H1 (cell line): ENCODE measurements at regions not wholly inside any gene's neighbourhood (a gene's known extent, or its start where the extent isn't known, plus 50 kb on each side); places are given as distances from the start of the nearest gene placed in this dataset.
A peak's percentile ranks its signal among the peaks of the same experiment; 100 is the strongest.

Experiments used
- CTCF ChIA-PET: fragments of 300-600 bp; sonication (Branson Sonifier 250); formaldehyde crosslinking; loops from one replicate; lab custom pipeline; 2021; ENCODE audit not compliant: partially characterized antibody; lab: Charles Lee
- POLR2A ChIA-PET: fragments of 300-600 bp; sonication (Branson Sonifier 250); formaldehyde crosslinking; loops from one replicate; lab custom pipeline; 2021; ENCODE audit warnings: inconsistent platforms; ENCODE audit not compliant: partially characterized antibody; lab: Charles Lee
- DNase-seq, 2 experiments: peaks; one replicate each; pipeline versions ENCODE4 v3.0.0 to v3.0.0-alpha.2; 2010 to 2022; ENCODE audit warnings: low spot score in 2 of 2, low read depth in 1 of 2, mixed read lengths in 1 of 2
- FAIRE-seq: peaks from 2 replicates; lab custom pipeline; 2011; peaks lifted over from hg19 to GRCh38; lab: Jason Lieb, UNC
- H2AFZ ChIP-seq: 2 replicates; pipeline ENCODE4 v1.8.1; 2012; ENCODE audit warnings: low read length, inconsistent platforms
- H2AK5ac ChIP-seq: 2 replicates; pipeline ENCODE4 v1.6.1; 2013; ENCODE audit warnings: low read depth, low read length
- H2BK120ac ChIP-seq: replicated peaks from 2 replicates; pipeline ENCODE3; 2013; ENCODE audit warnings: low read depth, low read length, inconsistent platforms
- H2BK12ac ChIP-seq: 2 replicates; pipeline ENCODE4 v1.6.1; 2013; ENCODE audit warnings: low read depth, low read length
- H2BK15ac ChIP-seq: 2 replicates; pipeline ENCODE4 v1.6.1; 2013; ENCODE audit warnings: low read length
- H2BK20ac ChIP-seq: 2 replicates; pipeline ENCODE4 v1.6.1; 2013; ENCODE audit warnings: low read length
- H2BK5ac ChIP-seq: 2 replicates; pipeline ENCODE4 v1.6.1; 2013; ENCODE audit warnings: low read depth, low read length
- H3K14ac ChIP-seq: 2 replicates; pipeline ENCODE4 v1.6.1; 2013; ENCODE audit warnings: inconsistent platforms; ENCODE audit not compliant: insufficient read length
- H3K18ac ChIP-seq: 2 replicates; pipeline ENCODE4 v1.6.1; 2013; ENCODE audit warnings: low read length; ENCODE audit errors: extremely low read depth
- H3K23ac ChIP-seq: 2 replicates; pipeline ENCODE4 v1.6.1; 2013; ENCODE audit warnings: inconsistent platforms; ENCODE audit not compliant: insufficient read length
- H3K23me2 ChIP-seq: 2 replicates; pipeline ENCODE4 v1.6.1; 2013; ENCODE audit warnings: low read depth, low read length
- H3K27ac ChIP-seq: 2 replicates; pipeline ENCODE4 v1.6.1; 2011; ENCODE audit warnings: low read depth, low read length, inconsistent platforms
- H3K27me3 ChIP-seq, 4 experiments: replicated peaks in 1 of 4; 1 replicate in 1 of 4; 2 replicates in 3 of 4; pipeline versions ENCODE4 v1.6.1 to v1.8.1; 2011 to 2013; ENCODE audit warnings: low read length in 3 of 4, mild to moderate bottlenecking in 3 of 4, inconsistent platforms in 2 of 4, mixed read lengths in 2 of 4, moderate library complexity in 1 of 4; ENCODE audit not compliant: control insufficient read depth in 3 of 4, insufficient read depth in 3 of 4; ENCODE audit errors: extremely low read depth in 1 of 4
- H3K36me3 ChIP-seq, 4 experiments: 2 replicates each; pipeline versions ENCODE4 v1.6.1 to v1.8.1; 2011 to 2013; ENCODE audit warnings: mild to moderate bottlenecking in 4 of 4, low read length in 3 of 4, moderate library complexity in 2 of 4, control low read depth in 1 of 4, inconsistent platforms in 1 of 4; ENCODE audit not compliant: insufficient read depth in 4 of 4, control insufficient read depth in 2 of 4
- H3K4ac ChIP-seq: replicated peaks from 2 replicates; pipeline ENCODE3; 2013; ENCODE audit warnings: low read length, low read depth, mixed read lengths, inconsistent platforms; ENCODE audit not compliant: insufficient read length
- H3K4me1 ChIP-seq, 4 experiments: replicated peaks in 1 of 4; 1 replicate in 1 of 4; 2 replicates in 3 of 4; pipeline versions ENCODE4 v1.6.1 to v1.8.1; 2011 to 2013; ENCODE audit warnings: low read length in 3 of 4, inconsistent platforms in 2 of 4, mixed read lengths in 1 of 4; ENCODE audit not compliant: insufficient read depth in 4 of 4, control insufficient read depth in 3 of 4
- H3K4me2 ChIP-seq, 2 experiments: 2 replicates each; pipeline versions ENCODE4 v1.6.1 to v1.8.1; 2011 to 2013; ENCODE audit warnings: low read depth in 2 of 2, low read length in 2 of 2, control low read depth in 1 of 2, inconsistent platforms in 1 of 2, mild to moderate bottlenecking in 1 of 2; ENCODE audit not compliant: insufficient read depth in 1 of 2
- H3K4me3 ChIP-seq, 4 experiments: fragments of 200-600, 300-600 bp in 1 of 4; sonication (generic), shearing (Covaris generic), sonication (Bioruptor Twin) in 1 of 4; 2 replicates each; pipeline versions ENCODE4 v1.5.1 to v1.8.1; 2011 to 2016; ENCODE audit warnings: low read length in 4 of 4, low read depth in 3 of 4, control low read depth in 2 of 4, inconsistent platforms in 2 of 4, mild to moderate bottlenecking in 2 of 4, mixed read lengths in 1 of 4, moderate library complexity in 1 of 4; ENCODE audit not compliant: insufficient read depth in 2 of 4; ENCODE audit errors: extremely low read depth in 1 of 4
- H3K56ac ChIP-seq: replicated peaks from 2 replicates; pipeline ENCODE3; 2013; ENCODE audit warnings: low read depth, mild to moderate bottlenecking, mixed read lengths, low read length, inconsistent platforms; ENCODE audit not compliant: insufficient read length
- H3K79me1 ChIP-seq: 2 replicates; pipeline ENCODE4 v1.6.1; 2013; ENCODE audit warnings: low read depth, low read length, control low read depth
- H3K79me2 ChIP-seq, 2 experiments: 2 replicates each; pipeline versions ENCODE4 v1.6.1 to v1.8.1; 2012 to 2013; ENCODE audit warnings: low read length in 2 of 2, mild to moderate bottlenecking in 2 of 2, inconsistent platforms in 1 of 2; ENCODE audit not compliant: insufficient read depth in 2 of 2, control insufficient read depth in 1 of 2
- H3K9ac ChIP-seq, 4 experiments: replicated peaks in 1 of 4; 1 replicate in 1 of 4; 2 replicates in 3 of 4; pipeline versions ENCODE4 v1.6.1 to v1.8.1; 2011 to 2013; ENCODE audit warnings: low read depth in 3 of 4, low read length in 3 of 4, control low read depth in 2 of 4, mild to moderate bottlenecking in 2 of 4, moderate library complexity in 2 of 4, inconsistent platforms in 1 of 4; ENCODE audit errors: extremely low read depth in 1 of 4
- H3K9me3 ChIP-seq, 2 experiments: 2 replicates each; pipeline versions ENCODE4 v1.6.1 to v1.8.1; 2012 to 2013; ENCODE audit warnings: mild to moderate bottlenecking in 2 of 2, moderate library complexity in 2 of 2, control low read depth in 1 of 2, inconsistent platforms in 1 of 2, low read depth in 1 of 2, low read length in 1 of 2, mixed read lengths in 1 of 2; ENCODE audit not compliant: insufficient read depth in 2 of 2
- H4K20me1 ChIP-seq, 2 experiments: replicated peaks in 1 of 2; 2 replicates each; pipeline versions ENCODE3 to v1.8.1; 2011 to 2013; ENCODE audit warnings: inconsistent platforms in 2 of 2, low read length in 2 of 2, mild to moderate bottlenecking in 1 of 2; ENCODE audit not compliant: insufficient read depth in 2 of 2, control insufficient read depth in 1 of 2
- H4K5ac ChIP-seq: 2 replicates; pipeline ENCODE4 v1.6.1; 2013; ENCODE audit warnings: low read length, low read depth, mixed read lengths, inconsistent platforms; ENCODE audit not compliant: insufficient read length
- H4K8ac ChIP-seq: 2 replicates; pipeline ENCODE4 v1.8.0; 2013; ENCODE audit warnings: mild to moderate bottlenecking, moderate library complexity, low read length, inconsistent platforms; ENCODE audit not compliant: insufficient read depth; ENCODE audit errors: extremely low read depth
- H4K91ac ChIP-seq: replicated peaks from 2 replicates; pipeline ENCODE3; 2013; ENCODE audit warnings: low read length, mixed read lengths, inconsistent platforms; ENCODE audit not compliant: insufficient read length
- ATF2 ChIP-seq: IDR thresholded peaks from 2 replicates; pipeline ENCODE4 v1.6.1; 2012; ENCODE audit warnings: low read length, inconsistent platforms
- BRCA1 ChIP-seq: IDR thresholded peaks from 2 replicates; pipeline ENCODE4 v1.6.1; 2012; ENCODE audit warnings: low read depth, low read length, improper control_type of control experiment
- CBX8 ChIP-seq: fragments of 300-800, 300-1000 bp; sonication (generic); IDR thresholded peaks from 2 replicates; pipeline ENCODE4 v1.7.1; 2016; ENCODE audit warnings: low read depth, low read length, borderline replicate concordance
- CHD1 ChIP-seq: IDR thresholded peaks from 2 replicates; pipeline ENCODE4 v1.6.1; 2012; ENCODE audit warnings: low read depth, low read length, improper control_type of control experiment
- CREB1 ChIP-seq: IDR thresholded peaks from 2 replicates; pipeline ENCODE4 v1.6.1; 2012; ENCODE audit warnings: inconsistent platforms
- E2F6 ChIP-seq: IDR thresholded peaks from 2 replicates; pipeline ENCODE4 v1.6.1; 2012; ENCODE audit warnings: inconsistent platforms
- PHF8 ChIP-seq: fragments of 200-600 bp; sonication (generic); conservative IDR thresholded peaks from 2 replicates; pipeline ENCODE4 v1.7.1; 2012; ENCODE audit warnings: low read depth, mild to moderate bottlenecking, inconsistent platforms, low read length, moderate library complexity
- POU5F1 ChIP-seq: IDR thresholded peaks from 2 replicates; pipeline ENCODE4 v1.6.1; 2011; ENCODE audit warnings: low read depth, mild to moderate bottlenecking, low read length, moderate library complexity
- SAP30 ChIP-seq: fragments of 300-600 bp; sonication (generic); IDR thresholded peaks from 2 replicates; pipeline ENCODE4 v1.7.1; 2012; ENCODE audit warnings: low read length, moderate library complexity, mild to moderate bottlenecking, inconsistent platforms; ENCODE audit not compliant: insufficient read depth, insufficient replicate concordance
- SIRT6 ChIP-seq: IDR thresholded peaks from one replicate; pipeline ENCODE4 v1.7.1; 2012; ENCODE audit warnings: low read length, inconsistent platforms
- SIX5 ChIP-seq: IDR thresholded peaks from 2 replicates; pipeline ENCODE4 v1.6.1; 2011; ENCODE audit warnings: mild to moderate bottlenecking, low read depth, low read length
- TBP ChIP-seq: IDR thresholded peaks from 2 replicates; pipeline ENCODE4 v1.6.1; 2011; ENCODE audit warnings: low read depth, low read length, improper control_type of control experiment
- WGBS, 2 experiments: shearing (Covaris generic) in 1 of 2; methylation state at CpG; one replicate each; pipeline versions ENCODE4 v1.1.6 to v1.1.7; 2013 to 2015; ENCODE audit warnings: low lambda C conversion rate in 2 of 2, mixed read lengths in 2 of 2, inconsistent platforms in 1 of 2, low coverage in 1 of 2, missing lambda C conversion rate in 1 of 2; ENCODE audit not compliant: insufficient replicate concordance in 2 of 2, insufficient coverage in 1 of 2, insufficient read length in 1 of 2; ENCODE audit errors: extremely low coverage in 1 of 2, missing lambda C conversion rate in 1 of 2; 5-methylcytosine and 5-hydroxymethylcytosine counted together

DNA sequence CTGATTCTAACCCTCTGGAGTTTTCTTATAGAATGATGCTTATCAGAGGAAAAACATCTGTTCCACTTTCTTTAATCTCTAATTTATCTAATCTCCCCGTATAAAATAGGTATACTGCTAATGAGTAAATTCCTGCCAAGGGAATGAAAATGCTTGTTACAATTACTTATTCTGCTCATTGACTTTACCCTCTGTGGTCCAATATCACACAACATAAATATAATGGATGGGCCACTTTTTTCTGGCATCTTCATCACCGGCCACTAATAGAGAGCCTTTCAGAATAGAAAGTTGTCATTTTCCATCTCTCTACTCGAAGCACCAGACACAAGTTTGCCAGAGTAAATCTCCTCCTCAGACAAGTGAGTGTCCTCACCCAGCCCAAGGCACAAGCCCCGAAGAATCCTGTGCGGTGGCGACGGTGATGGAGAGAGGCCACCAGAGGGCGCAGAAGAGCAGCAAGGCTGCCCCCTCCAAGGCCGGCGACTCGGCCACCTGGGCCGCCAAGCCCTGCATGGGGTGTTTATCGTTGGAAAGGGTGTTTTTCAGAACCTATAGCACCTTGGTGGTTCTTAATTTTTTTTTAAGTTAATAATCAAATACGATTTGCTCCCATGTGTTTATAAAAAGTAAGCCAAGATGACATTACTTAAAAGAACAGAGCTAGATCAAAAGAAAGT is 212.9 kb upstream of the ARID1B start:
- no peak overlapping the region for H2AFZ ChIP-seq
- no peak overlapping the region for H3K4ac ChIP-seq
- no peak overlapping the region for H3K27ac ChIP-seq
- H2BK120ac ChIP-seq, result no peak overlapping the region
- no peak overlapping the region for H4K8ac ChIP-seq
- no peak overlapping the region for H3K4me2 ChIP-seq
- H3K56ac ChIP-seq, result no peak overlapping the region
- H3K18ac ChIP-seq, result no peak overlapping the region; the same call in 1 of the 2 replicates
- H2BK20ac ChIP-seq, result no peak overlapping the region
- no peaks in the 10 kb centered on the region for H3K79me1 ChIP-seq
- H3K79me2 ChIP-seq, result no peaks in the 10 kb centered on the region
- FAIRE-seq (peak; percentile 57), DNase-seq (peak; percentile 23 to 93)
- H3K4me3 ChIP-seq, result no peak overlapping the region
- H3K36me3 ChIP-seq, result no peaks in the 10 kb centered on the region
- no peak overlapping the region for H4K5ac ChIP-seq
- no peak overlapping the region for H2BK12ac ChIP-seq
- no peaks in the 10 kb centered on the region for H3K23me2 ChIP-seq
- no peaks in the 10 kb centered on the region for H3K4me1 ChIP-seq
- no peak overlapping the region for H3K23ac ChIP-seq
- ChIA-PET CTCF (interaction anchor here (0.6 to 2.7 kb wide), 12 partner anchors 10 to 940 kb away, joined by 3 to 12 read pairs (median 3); no protein-coding TSS in a partner anchor), POLR2A (no interaction called here)
- no peak overlapping the region for H3K14ac ChIP-seq
- no peak overlapping the region for H2AK5ac ChIP-seq
- H3K9ac ChIP-seq, result no peak overlapping the region
- no peaks in the 10 kb centered on the region for H3K27me3 ChIP-seq
- H2BK5ac ChIP-seq, result no peak overlapping the region
- no peak overlapping the region for H4K91ac ChIP-seq
- H4K20me1 ChIP-seq, result no peaks in the 10 kb centered on the region
- H3K9me3 ChIP-seq, result peaks cover 6 to 11% of the 10 kb centered on the region in 2 experiments
- H2BK15ac ChIP-seq, result no peak overlapping the region
- 22% methylated on average over 14 of the region's 14 CpGs; no CpG with 5 or more reads in 1 of the 2 experiments for WGBS, 2 experiments
- TF ChIP-seq ATF2 (no peak), POU5F1 (no peak), SAP30 (no peak), E2F6 (0 out of 2 replicates have a peak, but pooled peaks have one; percentile 22), TBP (no peak), SIRT6 (no peak), CBX8 (no peak), CHD1 (no peak), BRCA1 (no peak), PHF8 (no peak), CREB1 (peak; percentile 67), SIX5 (no peak)
